ENCODE measurements at regions not wholly inside any gene's neighbourhood (a gene's known extent, or its start where the extent isn't known, plus 50 kb on each side); places are given as distances from the start of the nearest gene placed in this dataset.

DNA sequence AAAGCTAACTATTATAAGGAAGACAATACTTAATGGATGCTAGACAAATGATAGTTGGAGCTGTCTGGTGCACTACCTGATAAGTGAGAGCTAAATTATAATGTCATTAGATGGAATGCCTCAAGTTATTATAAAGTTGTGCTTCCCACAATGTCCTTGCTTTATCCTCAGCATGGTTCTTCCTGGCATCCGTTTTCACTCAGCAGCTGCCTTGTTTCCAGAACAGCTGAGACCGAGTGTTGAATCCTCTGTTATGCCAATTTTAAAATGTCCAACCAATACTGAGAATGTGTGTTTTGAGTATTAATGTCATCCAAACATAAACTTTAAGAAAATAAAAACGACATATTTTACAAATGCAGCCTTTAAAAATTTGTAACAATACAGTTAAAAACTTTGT, 286.7 kb upstream of the SOX2 start:
- TF ChIP-seq, protein P1, sequence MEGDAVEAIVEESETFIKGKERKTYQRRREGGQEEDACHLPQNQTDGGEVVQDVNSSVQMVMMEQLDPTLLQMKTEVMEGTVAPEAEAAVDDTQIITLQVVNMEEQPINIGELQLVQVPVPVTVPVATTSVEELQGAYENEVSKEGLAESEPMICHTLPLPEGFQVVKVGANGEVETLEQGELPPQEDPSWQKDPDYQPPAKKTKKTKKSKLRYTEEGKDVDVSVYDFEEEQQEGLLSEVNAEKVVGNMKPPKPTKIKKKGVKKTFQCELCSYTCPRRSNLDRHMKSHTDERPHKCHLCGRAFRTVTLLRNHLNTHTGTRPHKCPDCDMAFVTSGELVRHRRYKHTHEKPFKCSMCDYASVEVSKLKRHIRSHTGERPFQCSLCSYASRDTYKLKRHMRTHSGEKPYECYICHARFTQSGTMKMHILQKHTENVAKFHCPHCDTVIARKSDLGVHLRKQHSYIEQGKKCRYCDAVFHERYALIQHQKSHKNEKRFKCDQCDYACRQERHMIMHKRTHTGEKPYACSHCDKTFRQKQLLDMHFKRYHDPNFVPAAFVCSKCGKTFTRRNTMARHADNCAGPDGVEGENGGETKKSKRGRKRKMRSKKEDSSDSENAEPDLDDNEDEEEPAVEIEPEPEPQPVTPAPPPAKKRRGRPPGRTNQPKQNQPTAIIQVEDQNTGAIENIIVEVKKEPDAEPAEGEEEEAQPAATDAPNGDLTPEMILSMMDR (IDR thresholded peaks at IDR 0.05), result no peak
- TF ChIP-seq POLR2A (IDR thresholded peaks at IDR 0.05), result no peak

Data from tibial nerve (tissue), 3 donors.